Fibroblast of gingiva (primary cell): ENCODE measurements at regions not wholly inside any gene's neighbourhood (a gene's known extent, or its start where the extent isn't known, plus 50 kb on each side); places are given as distances from the start of the nearest gene placed in this dataset.
"Not testable (repeated sequence)": the region's sequence is repeated elsewhere in the genome, so short reads cannot be mapped to it uniquely, and the experiment has no call there.

Source experiments
- DNase-seq: peaks from one replicate; pipeline ENCODE4 v3.0.0-alpha.2; 2011; ENCODE audit warnings: low read depth

DNA sequence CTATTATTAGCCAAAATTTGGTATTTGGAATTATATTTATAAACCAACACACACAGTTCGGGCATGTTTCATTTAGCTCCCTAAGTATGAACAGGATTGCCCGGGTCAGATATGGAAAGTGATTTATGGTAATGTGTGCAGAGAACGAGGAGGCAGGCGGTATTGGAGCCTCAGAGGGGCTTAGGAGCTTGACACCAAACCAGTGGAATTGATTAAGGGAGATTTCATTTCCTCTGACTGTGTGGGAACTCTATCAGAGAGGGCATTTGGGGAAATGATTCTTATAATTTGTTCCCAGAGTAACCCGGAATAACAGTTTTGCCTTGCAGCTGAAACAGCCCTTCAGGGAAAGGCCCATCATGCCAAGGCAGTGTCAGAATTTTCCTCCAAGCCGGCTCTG lies 115.1 kb upstream of the SPTLC3 start:
- DNase-seq: no peak

DNA sequence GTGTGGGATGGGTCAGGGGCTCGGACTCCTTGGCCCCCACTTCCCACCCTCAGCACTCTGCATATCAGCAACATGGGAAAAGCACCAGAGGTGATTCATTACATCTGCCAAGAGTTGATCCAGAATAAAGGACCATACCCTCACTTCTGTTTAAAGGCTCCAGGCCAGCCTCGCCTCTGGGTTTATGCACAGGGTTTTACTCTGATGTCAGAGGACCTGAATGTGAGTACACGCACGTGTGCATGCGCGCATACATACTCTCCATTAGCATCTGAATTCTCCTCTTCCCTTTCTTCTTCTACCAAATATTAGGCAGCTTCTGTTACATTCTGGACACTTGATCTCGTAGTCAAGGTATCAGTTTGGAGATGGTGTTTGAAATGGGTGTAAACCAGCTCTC lies 114.7 kb upstream of the SPTLC3 start:
- DNase-seq: no peak

DNA sequence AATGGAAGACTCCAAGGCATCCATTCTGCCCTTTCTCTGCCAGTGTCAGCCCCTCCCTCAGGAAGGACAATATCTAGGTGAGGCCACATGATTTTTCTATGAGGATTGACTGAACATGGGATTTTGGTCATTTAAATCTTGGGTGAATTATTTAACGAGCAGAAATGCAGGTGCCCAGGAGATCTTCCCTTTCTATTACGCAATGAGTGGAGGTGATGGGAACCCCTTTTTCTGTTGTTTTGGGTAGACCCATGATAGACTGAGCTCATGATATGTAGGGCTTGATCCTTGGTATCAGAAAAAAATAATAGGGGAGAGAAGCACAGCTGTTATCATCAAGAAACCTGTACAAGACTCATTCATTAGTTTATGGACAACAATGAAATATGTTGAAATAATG lies 112.6 kb upstream of the SPTLC3 start:
- DNase-seq: no peak

DNA sequence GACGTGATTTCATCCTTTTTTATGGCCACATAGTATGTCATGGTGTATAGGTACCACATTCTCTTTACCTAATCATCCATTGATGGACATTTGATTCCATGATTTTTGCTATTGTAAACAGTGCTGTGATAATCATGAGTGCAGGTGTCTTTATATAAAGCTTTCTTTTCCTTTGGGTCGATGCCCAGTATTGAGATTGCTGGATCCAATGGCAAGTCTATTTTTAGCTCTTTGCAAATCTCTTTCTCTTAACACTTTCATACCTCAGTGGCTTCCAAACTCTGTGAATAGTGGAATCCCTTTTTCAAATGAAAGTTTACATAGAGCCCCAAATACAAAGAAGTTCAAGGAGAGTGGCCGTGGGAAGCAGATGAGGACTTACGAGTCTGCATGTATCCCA lies 105.8 kb upstream of the SPTLC3 start:
- DNase-seq: no peak

DNA sequence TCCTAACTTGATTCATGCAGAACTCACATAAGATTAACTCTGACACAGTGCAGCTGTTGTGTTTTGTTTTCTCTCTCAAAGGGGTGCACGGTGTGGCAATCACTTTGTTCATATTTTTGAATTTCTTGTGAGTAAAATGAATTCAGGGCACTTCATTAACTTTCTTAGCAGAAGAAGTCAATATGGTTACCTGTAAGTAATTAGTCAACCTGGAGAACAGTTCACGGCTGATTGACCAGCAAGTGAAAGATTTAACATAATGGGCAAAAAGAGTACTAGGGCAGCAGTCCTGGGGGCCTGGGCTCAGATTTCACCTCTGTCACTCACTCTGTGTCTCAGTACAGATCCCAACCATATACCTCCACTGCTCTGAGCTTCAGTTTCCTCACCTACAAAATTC lies 102.4 kb upstream of the SPTLC3 start:
- DNase-seq: no peak

DNA sequence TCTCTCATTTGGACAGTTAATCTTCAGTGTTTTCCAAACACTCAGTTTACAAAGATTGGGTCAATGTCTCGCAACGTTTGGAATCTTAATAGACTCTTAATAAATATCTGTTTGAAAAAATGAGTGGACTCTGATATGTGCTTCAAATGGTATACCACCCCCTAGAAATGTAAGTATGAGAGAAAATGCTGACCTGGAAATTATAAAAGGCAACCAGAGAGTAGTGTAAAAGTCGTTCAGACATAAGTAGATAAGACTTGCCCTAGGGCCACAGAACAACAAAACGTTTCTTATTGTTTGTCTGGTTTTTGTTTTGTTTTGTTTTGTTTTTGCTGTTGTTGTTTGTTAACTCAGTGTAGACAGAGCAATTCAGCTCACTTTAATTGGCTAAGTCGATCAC lies 97.4 kb upstream of the SPTLC3 start:
- no peak for DNase-seq

DNA sequence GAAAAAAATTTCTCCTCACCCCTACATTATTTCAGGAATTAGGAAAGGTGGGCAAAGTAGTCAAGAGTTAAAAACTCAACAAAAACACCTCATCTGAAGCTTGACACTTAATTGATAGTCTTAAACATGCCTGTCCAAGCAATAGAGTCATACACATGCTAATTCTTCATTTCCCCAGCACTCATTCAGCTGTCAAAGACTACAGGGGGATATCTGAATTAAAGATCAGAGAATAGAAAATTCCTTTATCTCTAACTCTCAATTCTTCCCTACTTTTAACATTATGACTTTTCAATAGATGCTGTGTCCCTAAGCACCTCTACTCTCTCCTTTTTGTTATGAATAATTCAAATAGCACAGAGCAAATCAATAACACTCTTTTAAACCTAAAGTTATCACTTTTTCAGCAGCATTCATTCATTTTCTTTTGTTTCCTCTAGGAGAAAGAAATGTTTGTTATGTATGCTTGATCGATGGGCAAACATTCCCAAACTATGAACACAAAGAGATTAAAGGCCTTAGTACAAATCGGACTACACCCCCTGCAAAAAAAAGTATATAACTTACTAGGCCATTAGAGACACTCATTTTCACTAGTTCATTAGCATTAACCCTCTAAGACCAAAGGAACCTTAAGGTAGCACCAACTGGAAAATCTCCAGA lies 94.9 kb upstream of the SPTLC3 start:
- DNase-seq: no peak

DNA sequence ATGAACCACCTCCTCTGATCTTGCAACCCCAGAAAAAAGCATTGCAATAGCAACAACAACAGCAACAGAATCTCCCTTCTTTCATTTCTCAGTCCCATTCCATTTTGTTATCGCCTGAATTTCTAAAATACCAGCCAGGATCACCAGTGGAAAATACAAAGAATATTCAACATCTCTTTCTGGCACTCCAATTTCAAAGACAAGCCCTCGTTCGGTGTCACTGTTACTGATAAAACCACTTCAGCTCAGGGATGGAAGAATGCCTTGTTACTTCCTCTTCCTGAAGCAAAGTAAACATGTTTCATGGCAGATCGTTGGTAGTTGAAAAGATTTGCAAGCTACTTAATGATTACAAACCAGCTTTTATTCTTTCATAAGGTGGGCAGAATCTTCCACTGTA lies 94.0 kb upstream of the SPTLC3 start:
- no peak for DNase-seq

DNA sequence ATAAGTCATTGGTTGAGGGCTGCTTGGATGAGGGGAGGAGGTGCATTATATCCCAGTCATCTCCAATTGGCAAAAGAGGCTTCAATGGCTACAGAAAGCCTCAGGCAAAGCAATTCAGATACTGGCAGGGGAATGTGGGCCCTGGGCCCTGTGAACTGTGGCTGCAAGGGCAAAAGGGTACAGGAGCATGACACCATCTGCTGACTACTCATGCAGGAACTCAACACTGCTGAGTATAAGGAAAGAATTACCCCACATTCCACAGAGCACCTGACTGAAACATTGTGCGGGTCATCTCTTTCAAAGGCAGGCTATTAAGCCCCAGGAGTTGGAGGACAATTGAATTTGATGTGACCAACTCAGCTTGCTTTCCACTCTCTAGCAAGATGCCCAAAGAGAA lies 92.1 kb upstream of the SPTLC3 start:
- DNase-seq: no peak

DNA sequence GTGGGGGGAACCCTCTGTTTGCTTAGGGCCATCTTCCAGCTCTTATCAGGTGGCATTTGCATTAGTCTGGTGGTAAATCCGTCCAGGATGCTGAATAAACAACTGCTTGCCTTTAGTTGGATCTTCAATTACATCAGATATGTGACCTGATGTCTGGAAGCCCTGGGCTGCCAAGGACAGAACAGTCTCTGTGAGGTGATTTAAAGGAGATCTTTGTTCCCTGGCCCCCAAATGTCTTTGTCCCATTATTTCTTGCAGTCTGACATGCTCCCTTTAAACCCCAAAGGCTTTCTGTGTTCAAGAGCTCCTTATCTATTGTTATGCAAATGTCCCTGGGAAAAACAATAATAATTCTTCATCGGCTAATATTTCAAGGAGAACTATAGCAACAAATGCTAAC lies 84.6 kb upstream of the SPTLC3 start:
- DNase-seq: no peak

DNA sequence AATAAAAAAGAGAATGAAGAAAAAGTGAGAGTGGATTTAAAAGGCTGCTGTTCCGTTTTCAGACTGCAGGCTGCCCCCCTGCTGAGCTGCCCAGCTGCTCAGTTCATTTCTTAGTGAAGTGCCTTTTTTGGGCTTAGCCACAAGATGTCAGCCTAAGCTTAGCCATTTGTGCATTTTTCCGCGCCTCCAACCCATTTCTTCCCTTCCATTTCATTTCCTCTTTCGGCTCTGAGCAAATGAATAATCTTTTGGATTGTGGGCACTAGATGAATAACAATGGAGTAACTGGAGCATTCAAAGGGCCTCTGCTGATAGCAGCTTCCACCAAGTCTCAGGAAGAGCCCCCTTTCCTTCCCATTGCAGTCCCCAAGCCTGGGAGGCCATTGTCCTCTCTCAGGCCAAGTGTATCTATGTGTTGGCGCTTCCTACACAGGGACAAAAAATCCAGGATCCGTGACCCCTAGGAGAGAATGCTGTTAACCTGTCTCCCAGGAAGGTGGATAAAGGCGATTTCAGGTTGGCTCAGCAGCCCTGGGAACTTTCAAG lies 83.5 kb upstream of the SPTLC3 start:
- DNase-seq: peak; percentile 80

DNA sequence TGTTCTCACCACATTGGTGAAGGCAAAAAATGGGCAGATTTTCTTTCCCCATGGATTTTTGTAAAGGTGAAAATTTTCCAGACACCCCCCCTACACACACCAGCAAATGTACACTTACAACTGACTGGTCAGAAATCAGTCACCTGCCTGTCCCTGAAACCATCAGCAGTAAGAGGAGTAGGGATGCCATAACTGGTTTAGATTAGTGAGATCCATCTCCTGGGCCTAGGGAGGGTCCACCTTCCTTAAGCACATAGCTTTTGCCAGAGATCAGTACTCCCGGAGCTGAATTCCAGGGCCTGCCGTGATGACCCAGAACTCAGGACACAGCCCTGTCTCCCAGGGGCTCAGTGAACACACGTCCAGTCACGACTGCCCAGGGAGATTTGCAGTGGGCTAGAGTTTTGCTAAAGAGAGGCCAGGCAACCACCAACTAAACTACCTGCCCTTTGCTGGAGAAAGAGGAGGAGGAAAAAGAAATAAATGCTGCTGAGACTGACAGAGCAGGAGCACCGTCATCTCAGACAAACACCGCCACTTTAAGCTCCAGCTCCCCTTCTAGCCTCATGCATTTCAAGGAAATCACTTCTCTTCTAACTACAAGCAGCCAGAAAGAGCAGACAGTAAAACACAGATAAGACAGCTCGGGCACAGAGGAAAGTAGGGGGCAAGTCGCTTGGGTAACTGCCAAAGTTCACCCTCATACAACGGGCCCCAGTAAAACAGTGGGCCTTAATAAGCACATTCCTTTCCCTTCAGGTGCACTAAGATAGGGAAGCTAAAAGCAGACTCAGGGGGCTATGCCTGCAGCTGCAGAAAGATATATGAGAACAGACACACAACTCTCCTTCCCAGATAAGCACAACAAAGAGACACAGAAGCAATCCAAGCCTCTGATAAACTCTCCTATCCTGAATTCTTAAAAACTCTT lies 82.6 kb upstream of the SPTLC3 start:
- DNase-seq: no peak

DNA sequence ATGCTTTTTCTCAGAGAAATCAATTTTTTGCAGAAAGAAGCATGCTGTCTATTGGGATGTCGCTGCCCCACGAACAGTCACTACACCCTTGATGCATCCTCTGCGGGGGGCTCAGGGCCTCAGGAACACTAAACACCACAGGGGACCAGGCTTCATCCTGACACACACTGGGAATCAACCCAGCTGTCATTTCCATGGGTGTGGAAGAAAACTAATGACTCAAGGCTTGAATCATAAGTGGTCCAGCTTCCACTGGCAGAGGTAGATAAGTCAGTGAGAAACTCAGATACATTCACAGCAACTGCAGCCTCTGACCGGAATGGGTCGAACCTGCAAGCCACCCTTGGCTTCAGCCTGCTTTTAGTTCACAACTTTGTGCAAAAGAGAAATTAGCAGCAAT lies 81.3 kb upstream of the SPTLC3 start:
- DNase-seq: no peak

DNA sequence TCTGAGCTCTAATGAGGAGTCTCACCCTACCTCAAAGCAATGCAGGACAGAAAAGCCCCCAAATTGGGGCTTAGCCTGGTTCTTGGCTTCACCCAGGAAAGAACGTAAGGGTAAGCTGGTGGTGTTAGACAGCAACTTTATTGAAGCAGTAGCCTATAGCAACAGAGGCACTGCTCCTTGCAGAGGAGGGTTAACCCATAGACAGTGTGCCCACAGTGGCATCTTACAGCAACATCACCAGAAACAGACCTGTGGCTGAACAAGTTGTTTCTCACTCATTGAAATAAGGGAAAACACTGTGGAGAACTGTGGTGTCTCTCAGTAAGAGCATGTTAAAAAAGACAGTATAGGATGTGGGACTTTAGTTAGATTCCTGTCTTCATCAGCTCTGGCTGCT lies 80.4 kb upstream of the SPTLC3 start:
- DNase-seq: no peak

DNA sequence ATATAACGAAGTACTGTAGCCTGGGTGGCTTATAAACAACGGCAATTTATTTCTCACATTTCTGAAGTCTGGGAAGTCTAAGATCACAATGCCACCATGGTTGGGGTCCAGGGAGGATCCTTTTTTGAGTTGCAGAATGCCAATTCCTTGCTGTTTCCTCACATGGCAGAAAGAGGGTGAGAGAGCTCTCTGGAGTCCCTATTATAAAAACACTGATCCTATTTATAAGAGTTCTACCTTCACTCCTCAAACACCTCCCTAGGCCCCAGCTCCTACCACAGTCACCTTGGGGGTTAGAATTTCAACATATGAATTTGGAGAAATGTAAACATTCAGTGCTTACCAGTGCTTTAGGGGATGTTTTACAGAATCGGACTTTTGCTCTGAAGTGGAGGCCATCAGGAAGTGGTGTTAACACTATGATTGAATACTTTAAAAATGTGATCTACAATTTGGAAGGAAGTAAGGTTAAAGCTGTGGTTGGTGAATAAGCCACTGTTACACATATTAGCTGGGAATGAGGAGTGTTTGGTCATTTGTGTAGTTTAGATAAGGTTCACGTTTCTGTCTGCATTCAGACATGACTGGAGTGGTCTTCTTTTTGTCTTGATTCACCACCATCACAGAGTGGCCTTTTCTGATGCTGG lies 79.9 kb upstream of the SPTLC3 start:
- DNase-seq: peak; percentile 25

DNA sequence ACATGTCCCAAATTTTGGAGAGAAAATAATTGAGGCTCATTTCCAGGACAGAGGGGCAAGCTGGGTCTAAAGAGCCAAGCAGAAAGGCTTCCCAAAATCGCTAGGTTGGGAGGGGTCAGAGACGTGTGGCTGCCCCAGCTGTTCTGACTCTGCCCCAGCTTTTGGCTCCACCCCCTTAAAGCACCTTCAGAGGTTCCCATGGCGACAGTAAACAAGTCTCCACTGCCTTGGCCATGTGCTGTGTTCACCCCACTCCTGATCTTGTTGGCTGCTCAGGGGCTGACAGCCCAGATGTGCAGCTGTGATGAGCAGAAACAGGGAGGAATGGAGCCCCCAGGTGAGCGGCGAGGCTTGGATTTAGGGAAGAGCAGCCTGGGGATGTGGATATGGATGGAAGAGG lies 72.8 kb upstream of the SPTLC3 start:
- DNase-seq: no peak

DNA sequence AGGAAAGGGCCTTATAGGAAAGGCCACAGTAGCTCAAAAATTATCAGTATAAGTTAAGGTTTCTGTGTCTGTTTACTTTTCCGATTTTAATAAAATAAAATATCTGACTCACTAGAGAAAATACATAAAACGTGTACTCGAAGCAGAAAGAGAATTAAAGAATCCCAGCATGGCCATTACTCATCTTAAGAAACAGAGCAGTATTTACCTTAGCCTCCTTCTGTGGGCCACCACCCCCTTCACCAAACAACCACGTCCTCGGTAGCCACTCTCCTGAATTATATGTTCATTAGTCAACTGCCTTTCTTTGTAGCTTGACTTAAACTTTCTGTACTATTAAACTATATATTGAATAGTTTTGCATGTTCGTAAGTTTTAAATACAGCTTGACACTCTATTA lies 72.2 kb upstream of the SPTLC3 start:
- DNase-seq: no peak

DNA sequence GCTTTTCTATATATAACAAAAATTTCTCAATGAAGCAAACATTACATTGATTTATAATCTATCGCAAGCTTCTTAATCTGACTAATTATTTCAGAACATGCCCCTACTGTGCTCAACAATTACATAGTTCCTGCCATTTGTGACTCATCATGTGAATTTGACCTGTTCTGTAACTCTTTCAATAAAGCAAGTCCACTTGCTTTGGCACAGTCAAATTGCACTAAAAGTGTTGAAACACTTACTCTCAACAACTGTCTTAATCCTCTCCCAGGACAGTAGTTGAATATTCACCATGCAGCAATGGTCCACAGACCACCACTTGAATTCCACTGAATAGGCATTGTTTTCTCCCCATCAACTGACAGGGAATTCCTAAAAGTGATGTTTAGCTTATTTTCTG lies 67.7 kb upstream of the SPTLC3 start:
- no peak for DNase-seq

DNA sequence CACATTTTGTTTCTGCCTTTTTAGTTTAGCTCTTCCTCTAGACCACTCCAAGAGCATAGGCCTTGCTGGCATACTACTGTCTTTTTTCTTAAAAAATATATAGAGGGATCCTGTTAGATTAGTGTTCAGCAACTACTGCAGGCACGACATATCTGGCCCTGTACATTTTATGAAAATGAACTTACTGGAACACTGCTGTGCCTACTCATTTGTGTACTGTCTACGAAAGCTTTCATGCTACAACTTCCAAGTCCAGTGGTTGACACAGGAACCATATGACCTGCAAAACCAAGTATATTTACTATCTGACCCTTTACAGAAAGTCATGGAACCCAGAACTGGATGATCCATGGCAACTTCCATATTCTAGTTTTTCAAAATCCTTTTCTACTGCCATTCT lies 66.6 kb upstream of the SPTLC3 start:
- DNase-seq: no peak

DNA sequence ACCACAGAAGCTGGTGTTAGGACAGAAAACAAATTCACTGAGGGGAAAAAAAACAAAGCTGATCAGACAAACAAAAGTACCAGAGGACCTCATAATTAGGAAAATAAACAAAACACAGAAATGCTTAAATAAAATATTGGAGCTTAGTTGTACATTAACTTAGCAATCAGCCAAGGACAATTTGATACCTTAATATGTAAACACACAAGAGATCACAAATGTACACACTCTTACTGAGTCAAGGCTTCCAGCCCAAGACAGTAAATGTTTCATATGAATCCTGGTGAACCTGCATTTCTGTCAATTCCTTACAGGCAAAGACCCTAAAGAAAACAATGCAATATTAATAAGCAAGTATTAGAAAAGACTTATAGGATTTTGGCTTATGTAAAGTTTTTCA lies 62.0 kb upstream of the SPTLC3 start:
- DNase-seq: no peak

DNA sequence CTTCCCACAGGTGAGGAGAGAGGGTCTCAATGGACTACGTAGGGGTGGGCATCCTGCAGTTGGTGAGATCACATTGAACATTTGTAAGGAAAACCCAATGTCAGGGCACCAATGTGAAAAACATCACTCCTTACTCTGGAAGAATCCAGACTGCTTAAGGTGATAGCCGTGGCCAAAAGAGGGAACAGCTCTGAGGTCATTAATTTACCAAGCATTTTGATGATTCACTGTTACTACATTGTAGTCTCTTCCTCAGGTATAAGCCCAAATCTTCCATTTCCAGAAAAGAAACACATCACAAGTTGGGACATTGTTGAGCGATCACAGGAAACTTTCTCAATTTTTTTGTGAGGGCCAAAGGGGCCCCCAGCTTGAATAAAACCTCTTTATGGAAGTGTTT lies 61.1 kb upstream of the SPTLC3 start:
- no peak for DNase-seq

DNA sequence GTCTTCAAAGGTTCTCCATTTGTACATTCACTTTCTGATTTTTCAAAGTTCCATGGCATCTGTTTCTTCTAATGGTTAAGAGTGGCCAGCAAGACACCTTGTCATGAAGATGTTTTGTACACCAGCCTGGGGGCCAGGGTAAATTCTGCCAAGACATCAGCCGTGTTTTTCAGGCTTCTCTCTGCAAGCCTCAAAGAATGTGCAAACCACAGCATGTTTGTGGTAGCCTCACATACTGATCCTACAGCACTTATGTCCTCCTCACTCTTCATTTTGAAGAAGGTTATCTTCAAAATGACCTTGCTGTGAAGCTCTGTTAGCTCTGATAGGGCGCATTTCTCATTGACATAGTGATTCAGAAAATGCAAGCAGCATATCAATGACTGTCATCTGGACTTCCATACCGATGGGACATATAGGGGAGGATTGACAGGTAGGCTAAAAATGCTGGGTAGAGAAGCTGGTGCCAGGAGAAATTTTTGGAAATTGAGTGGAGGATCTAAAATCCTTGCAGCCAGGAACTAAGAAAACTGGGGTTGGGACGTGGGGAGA lies 59.3 kb upstream of the SPTLC3 start:
- DNase-seq: no peak

DNA sequence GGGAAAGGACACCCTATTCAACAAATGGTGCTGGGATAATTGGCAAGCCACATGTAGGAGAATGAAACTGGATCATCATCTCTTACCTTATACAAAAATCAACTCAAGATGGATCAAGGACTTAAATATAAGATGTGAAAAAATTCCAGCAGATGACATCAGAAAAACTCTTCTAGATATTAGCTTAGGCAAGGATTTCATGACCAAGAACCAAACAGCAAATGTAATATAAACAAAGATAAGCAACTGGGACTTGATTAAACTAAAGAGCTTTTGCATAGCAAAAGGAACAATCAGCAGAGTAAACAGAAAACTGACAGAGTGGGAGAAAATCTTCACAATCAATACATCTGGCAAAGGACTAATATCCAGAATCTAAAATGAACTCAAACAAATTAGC lies 54.5 kb upstream of the SPTLC3 start:
- DNase-seq: not testable (repeated sequence)
